CD4-positive, alpha-beta T cell (primary cell): ENCODE measurements at regions not wholly inside any gene's neighbourhood (a gene's known extent, or its start where the extent isn't known, plus 50 kb on each side); places are given as distances from the start of the nearest gene placed in this dataset.

ENCODE experiments used
- ATAC-seq: fragments of 200-7000 bp; cut with Tn5 transposase; one replicate; pipeline ENCODE4 v1.10.0; 2022; ENCODE audit warnings: mild to moderate bottlenecking; ENCODE audit not compliant: poor library complexity
- CTCF ChIA-PET: fragments of 350-600 bp; sonication (Branson Sonifier 250); formaldehyde crosslinking; loops from one replicate; lab custom pipeline; 2021; ENCODE audit warnings: antibody characterized with exemption, inconsistent platforms; lab: Charles Lee
- POLR2A ChIA-PET: fragments of 350-600 bp; sonication (Branson Sonifier 250); formaldehyde crosslinking; loops from one replicate; lab custom pipeline; 2021; ENCODE audit warnings: antibody characterized with exemption, inconsistent platforms; lab: Charles Lee
- DNase-seq, 14 experiments: peaks; one replicate each; pipeline ENCODE4 v3.0.0-alpha.2; 2013 to 2020; ENCODE audit warnings: mixed read lengths in 2 of 14
- H3K27ac ChIP-seq, 2 donors: one replicate each; pipeline versions ENCODE4 v1.5.1 to v1.7.0; 2013; ENCODE audit warnings: low read length in 2 of 2, low read depth in 1 of 2, mild to moderate bottlenecking in 1 of 2
- H3K27me3 ChIP-seq, 2 experiments: 1 replicate in 1 of 2; 2 replicates in 1 of 2; pipeline versions ENCODE4 v1.6.1 to v1.7.0; 2013; ENCODE audit warnings: low read length in 2 of 2, control low read depth in 1 of 2, mild to moderate bottlenecking in 1 of 2, moderate library complexity in 1 of 2; ENCODE audit not compliant: insufficient read depth in 2 of 2, control insufficient read depth in 1 of 2
- H3K36me3 ChIP-seq: one replicate; pipeline ENCODE4 v1.6.1; 2013; ENCODE audit warnings: low read length, control low read depth; ENCODE audit not compliant: insufficient read depth
- H3K4me1 ChIP-seq: one replicate; pipeline ENCODE4 v1.6.1; 2013; ENCODE audit warnings: low read length, control low read depth; ENCODE audit not compliant: insufficient read depth
- H3K4me3 ChIP-seq: one replicate; pipeline ENCODE4 v1.5.1; 2013; ENCODE audit warnings: mild to moderate bottlenecking, low read length, moderate library complexity
- H3K9me3 ChIP-seq, 2 experiments: 1 replicate in 1 of 2; 2 replicates in 1 of 2; pipeline versions ENCODE4 v1.6.1 to v1.7.0; 2013; ENCODE audit warnings: low read length in 2 of 2, mild to moderate bottlenecking in 2 of 2, control low read depth in 1 of 2, moderate library complexity in 1 of 2; ENCODE audit not compliant: control insufficient read depth in 1 of 2, insufficient read depth in 1 of 2
- H3K27ac Mint-ChIP-seq: one replicate; pipeline ENCODE4 v1.8.0; 2020; ENCODE audit warnings: mixed read lengths
- H3K27me3 Mint-ChIP-seq: one replicate; pipeline ENCODE4 v1.8.0; 2021; ENCODE audit warnings: mixed read lengths
- H3K36me3 Mint-ChIP-seq: one replicate; pipeline ENCODE4 v1.8.0; 2021; ENCODE audit warnings: low read depth, mixed read lengths
- H3K4me1 Mint-ChIP-seq: one replicate; pipeline ENCODE4 v1.8.0; 2021; ENCODE audit warnings: low read depth, mixed read lengths
- H3K4me3 Mint-ChIP-seq: one replicate; pipeline ENCODE4 v1.8.0; 2020; ENCODE audit warnings: mild to moderate bottlenecking, mixed read lengths
- H3K9me3 Mint-ChIP-seq: one replicate; pipeline ENCODE4 v1.8.0; 2020; ENCODE audit warnings: mixed read lengths
- intact Hi-C, 2 experiments: fragments of 100-400 bp; cut with DNase I in 1 of 2; cut with micrococcal nuclease in 1 of 2; formaldehyde crosslinking; loops; one replicate each; pipeline versions ENCODE4 v1.15.1 to v1.9.0; 2023 to 2025; cut with DNase I, micrococcal nuclease
- TF ChIP-seq, protein P1 (sequence below): fragments of 200-600 bp; IDR thresholded peaks from one replicate; pipeline ENCODE4 v1.8.0; 2022; ENCODE audit warnings: antibody characterized with exemption, mild to moderate bottlenecking

DNA sequence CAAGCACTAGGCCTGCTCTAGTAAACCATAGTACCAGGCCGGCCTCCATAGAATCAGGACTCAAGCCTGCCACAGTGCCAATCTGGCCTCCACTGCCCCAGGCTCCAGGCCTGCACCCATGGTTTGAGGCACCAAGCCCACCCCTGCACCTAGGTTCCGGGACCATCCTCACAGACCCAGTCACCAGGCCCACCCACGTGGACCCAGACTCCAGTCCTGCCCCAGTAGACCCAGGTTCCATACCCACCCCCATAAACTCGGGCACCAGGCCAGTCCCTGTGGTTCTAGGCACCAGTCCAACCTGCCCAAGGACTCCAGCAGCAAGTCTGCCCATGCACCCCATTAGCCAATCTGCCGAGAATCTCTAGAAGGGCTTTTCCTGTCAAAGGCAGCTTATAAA, 501.8 kb upstream of the TMPO start:
- H3K27me3 Mint-ChIP-seq = no peaks in the 10 kb centered on the region
- intact Hi-C loops = no loop called here
- ATAC-seq (no peak), DNase-seq (no peak)
- Histone ChIP-seq H3K4me3 (no peak overlapping the region), H3K27me3 (no peaks in the 10 kb centered on the region), H3K9me3 (peaks cover 4% of the 10 kb centered on the region in 2 experiments), H3K36me3 (no peaks in the 10 kb centered on the region), H3K27ac (no peak overlapping the region), H3K4me1 (no peaks in the 10 kb centered on the region)
- no peaks in the 10 kb centered on the region for H3K36me3 Mint-ChIP-seq
- ChIA-PET CTCF (no interaction called here), POLR2A (no interaction called here)
- H3K27ac Mint-ChIP-seq = no peak overlapping the region
- no peaks in the 10 kb centered on the region for H3K4me1 Mint-ChIP-seq
- H3K9me3 Mint-ChIP-seq = peaks cover 7% of the 10 kb centered on the region
- no peak overlapping the region for H3K4me3 Mint-ChIP-seq
- TF ChIP-seq, protein P1, sequence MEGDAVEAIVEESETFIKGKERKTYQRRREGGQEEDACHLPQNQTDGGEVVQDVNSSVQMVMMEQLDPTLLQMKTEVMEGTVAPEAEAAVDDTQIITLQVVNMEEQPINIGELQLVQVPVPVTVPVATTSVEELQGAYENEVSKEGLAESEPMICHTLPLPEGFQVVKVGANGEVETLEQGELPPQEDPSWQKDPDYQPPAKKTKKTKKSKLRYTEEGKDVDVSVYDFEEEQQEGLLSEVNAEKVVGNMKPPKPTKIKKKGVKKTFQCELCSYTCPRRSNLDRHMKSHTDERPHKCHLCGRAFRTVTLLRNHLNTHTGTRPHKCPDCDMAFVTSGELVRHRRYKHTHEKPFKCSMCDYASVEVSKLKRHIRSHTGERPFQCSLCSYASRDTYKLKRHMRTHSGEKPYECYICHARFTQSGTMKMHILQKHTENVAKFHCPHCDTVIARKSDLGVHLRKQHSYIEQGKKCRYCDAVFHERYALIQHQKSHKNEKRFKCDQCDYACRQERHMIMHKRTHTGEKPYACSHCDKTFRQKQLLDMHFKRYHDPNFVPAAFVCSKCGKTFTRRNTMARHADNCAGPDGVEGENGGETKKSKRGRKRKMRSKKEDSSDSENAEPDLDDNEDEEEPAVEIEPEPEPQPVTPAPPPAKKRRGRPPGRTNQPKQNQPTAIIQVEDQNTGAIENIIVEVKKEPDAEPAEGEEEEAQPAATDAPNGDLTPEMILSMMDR = no peak

DNA sequence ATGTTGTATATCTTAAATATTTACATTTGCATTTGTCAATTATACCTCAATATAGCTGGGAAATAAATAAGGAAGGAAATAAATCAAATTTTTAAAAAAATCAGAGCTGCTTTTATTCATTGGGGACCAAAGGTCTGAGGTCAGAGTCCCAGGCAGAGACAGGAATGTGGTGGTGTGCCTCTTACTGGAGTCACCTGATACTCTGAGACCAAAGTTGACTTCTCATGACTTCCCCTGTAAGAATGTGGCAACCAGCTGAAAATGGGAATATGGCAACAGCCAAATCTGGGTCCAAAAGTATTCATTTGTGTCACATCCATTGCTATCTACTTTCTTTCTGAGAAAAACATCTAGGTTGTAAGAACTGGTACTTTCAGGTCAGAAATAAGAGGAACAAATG, 496.6 kb upstream of the TMPO start:
- intact Hi-C loops = no loop called here
- Histone ChIP-seq H3K27ac (no peak overlapping the region), H3K9me3 (no peaks in the 10 kb centered on the region), H3K4me3 (no peak overlapping the region), H3K36me3 (no peaks in the 10 kb centered on the region), H3K27me3 (no peaks in the 10 kb centered on the region), H3K4me1 (no peaks in the 10 kb centered on the region)
- CTCF ChIA-PET = interaction anchor here (0.9 to 1.5 kb wide), 2 partner anchors 12 to 14 kb away, joined by 3 read pairs; no protein-coding TSS in a partner anchor
- DNase-seq (no peak), ATAC-seq (no peak)
- POLR2A ChIA-PET = no interaction called here
- Mint-ChIP-seq H3K9me3 (peaks cover 10% of the 10 kb centered on the region), H3K27ac (no peak overlapping the region), H3K4me3 (no peak overlapping the region), H3K36me3 (no peaks in the 10 kb centered on the region), H3K27me3 (no peaks in the 10 kb centered on the region), H3K4me1 (no peaks in the 10 kb centered on the region)
- TF ChIP-seq, protein P1 = no peak

DNA sequence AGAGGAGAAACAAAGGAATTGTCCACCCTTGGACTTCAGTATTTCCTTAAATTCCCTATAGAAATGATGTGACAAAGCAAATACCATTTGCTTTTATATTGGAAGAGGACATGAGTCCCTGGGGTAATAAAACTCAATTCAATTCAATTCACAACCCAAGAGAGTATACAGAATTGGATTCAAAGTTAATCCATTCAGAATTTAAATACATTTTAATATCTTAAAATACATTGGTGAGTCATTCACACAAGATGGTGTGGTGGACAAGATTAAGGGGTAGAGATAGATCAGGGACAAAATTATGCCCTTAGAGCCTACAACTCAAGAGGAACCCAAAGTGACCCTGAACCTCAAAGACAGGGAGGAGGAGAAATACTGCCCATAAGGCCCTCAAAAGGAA, 495.0 kb upstream of the TMPO start:
- ATAC-seq (no peak), DNase-seq (no peak)
- POLR2A ChIA-PET = no interaction called here
- H3K27ac ChIP-seq = no peak overlapping the region
- no peaks in the 10 kb centered on the region for H3K27me3 ChIP-seq
- CTCF ChIA-PET = no interaction called here
- Mint-ChIP-seq H3K9me3 (peaks cover 7% of the 10 kb centered on the region), H3K4me3 (no peak overlapping the region), H3K4me1 (no peaks in the 10 kb centered on the region), H3K27me3 (no peaks in the 10 kb centered on the region), H3K27ac (no peak overlapping the region), H3K36me3 (no peaks in the 10 kb centered on the region)
- H3K36me3 ChIP-seq = no peaks in the 10 kb centered on the region
- H3K4me3 ChIP-seq = no peak overlapping the region
- H3K4me1 ChIP-seq = no peaks in the 10 kb centered on the region
- no peaks in the 10 kb centered on the region for H3K9me3 ChIP-seq
- intact Hi-C loops = no loop called here
- TF ChIP-seq, protein P1 = no peak
